ENCODE measurements at regions not wholly inside any gene's neighbourhood (a gene's known extent, or its start where the extent isn't known, plus 50 kb on each side); places are given as distances from the start of the nearest gene placed in this dataset.

DNA sequence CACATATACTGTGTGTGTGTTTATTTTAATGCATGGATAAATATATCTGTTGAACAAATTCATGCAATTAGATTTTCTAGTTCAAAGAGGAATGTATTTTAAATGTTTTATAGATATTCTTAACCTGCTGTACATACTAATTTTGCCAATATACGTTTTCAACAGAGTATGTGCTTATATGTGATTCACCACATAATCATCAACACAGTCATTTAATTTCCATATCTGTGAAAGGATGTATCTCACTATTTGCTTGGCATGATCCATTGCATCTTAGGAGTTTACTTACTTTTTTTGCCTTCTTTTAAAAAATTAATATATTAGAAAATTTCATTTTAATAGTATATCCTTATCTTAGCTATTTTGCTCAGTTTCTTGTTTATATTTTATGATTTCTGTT is 902.3 kb upstream of the CITED2 start:
- H3K9me3 ChIP-seq, result no peaks in the 10 kb centered on the region
- H3K27me3 ChIP-seq, result no peaks in the 10 kb centered on the region
- H3K4me1 ChIP-seq, result no peaks in the 10 kb centered on the region
- 59% methylated on average over 1 of the region's 1 CpG for WGBS
- TF ChIP-seq EP300 (IDR thresholded peaks at IDR 0.05), result no peak
- TF ChIP-seq POLR2AphosphoS5 (IDR thresholded peaks at IDR 0.05), result no peak
- TF ChIP-seq, protein P1, sequence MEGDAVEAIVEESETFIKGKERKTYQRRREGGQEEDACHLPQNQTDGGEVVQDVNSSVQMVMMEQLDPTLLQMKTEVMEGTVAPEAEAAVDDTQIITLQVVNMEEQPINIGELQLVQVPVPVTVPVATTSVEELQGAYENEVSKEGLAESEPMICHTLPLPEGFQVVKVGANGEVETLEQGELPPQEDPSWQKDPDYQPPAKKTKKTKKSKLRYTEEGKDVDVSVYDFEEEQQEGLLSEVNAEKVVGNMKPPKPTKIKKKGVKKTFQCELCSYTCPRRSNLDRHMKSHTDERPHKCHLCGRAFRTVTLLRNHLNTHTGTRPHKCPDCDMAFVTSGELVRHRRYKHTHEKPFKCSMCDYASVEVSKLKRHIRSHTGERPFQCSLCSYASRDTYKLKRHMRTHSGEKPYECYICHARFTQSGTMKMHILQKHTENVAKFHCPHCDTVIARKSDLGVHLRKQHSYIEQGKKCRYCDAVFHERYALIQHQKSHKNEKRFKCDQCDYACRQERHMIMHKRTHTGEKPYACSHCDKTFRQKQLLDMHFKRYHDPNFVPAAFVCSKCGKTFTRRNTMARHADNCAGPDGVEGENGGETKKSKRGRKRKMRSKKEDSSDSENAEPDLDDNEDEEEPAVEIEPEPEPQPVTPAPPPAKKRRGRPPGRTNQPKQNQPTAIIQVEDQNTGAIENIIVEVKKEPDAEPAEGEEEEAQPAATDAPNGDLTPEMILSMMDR (IDR thresholded peaks at IDR 0.05), result no peak
- no peak for TF ChIP-seq POLR2A (IDR thresholded peaks at IDR 0.05)
- no peaks in the 10 kb centered on the region for H3K36me3 ChIP-seq
- no peak overlapping the region for H3K27ac ChIP-seq
- no peak for DNase-seq (ENCODE audit: low spot score in 2 of 2)
- H3K4me3 ChIP-seq, result no peak overlapping the region

DNA sequence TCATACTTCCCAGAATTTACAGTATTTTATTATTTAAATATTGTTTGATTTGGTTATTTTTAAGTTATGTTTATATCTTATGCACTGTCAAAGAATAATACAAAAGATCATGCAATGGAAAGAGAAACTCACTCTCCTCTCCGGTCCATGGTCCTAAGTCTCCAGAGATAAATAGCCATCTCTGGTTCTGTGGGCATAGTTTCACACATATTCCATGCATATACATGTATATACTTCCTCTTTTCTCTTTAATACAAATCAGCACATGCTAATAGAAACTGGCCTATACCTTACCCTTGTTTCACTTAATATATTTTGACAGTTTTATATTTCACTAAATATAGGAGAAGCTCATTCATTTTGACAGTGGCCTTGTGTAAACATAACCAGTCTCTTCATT is 901.7 kb upstream of the CITED2 start:
- no peaks in the 10 kb centered on the region for H3K27me3 ChIP-seq
- H3K4me3 ChIP-seq, result no peak overlapping the region
- H3K27ac ChIP-seq, result no peak overlapping the region
- TF ChIP-seq, protein P1 (IDR thresholded peaks at IDR 0.05), result no peak
- TF ChIP-seq POLR2A (IDR thresholded peaks at IDR 0.05) (no peak), POLR2AphosphoS5 (IDR thresholded peaks at IDR 0.05) (no peak), EP300 (IDR thresholded peaks at IDR 0.05) (no peak)
- no peaks in the 10 kb centered on the region for H3K36me3 ChIP-seq
- WGBS, result 96% methylated on average over 1 of the region's 1 CpG
- no peaks in the 10 kb centered on the region for H3K9me3 ChIP-seq
- no peaks in the 10 kb centered on the region for H3K4me1 ChIP-seq
- no peak for DNase-seq (ENCODE audit: low spot score in 2 of 2)

DNA sequence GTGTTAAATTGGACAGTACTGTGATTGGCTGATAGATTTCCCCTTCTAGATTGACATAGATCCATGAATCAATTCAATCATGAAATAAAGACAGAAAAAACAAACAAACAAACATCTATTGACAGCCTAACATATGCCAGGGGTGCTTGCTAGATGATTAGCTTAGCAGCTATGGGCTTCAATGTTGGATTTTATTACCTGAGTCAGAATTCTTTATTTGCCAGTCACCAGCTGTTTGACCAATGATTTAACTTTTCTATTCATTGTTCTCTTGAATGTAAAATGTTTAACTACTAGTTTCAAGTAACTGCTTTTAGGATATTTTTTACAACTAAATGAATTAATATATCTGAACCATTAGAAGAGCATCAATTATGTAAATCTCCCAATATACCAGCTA is 901.3 kb upstream of the CITED2 start:
- no peak for TF ChIP-seq POLR2AphosphoS5 (IDR thresholded peaks at IDR 0.05)
- TF ChIP-seq POLR2A (IDR thresholded peaks at IDR 0.05), result no peak
- TF ChIP-seq, protein P1 (IDR thresholded peaks at IDR 0.05), result no peak
- no peak for DNase-seq (ENCODE audit: low spot score in 2 of 2)
- H3K27ac ChIP-seq, result no peak overlapping the region
- no peaks in the 10 kb centered on the region for H3K9me3 ChIP-seq
- H3K4me1 ChIP-seq, result no peaks in the 10 kb centered on the region
- no peak overlapping the region for H3K4me3 ChIP-seq
- H3K36me3 ChIP-seq, result no peaks in the 10 kb centered on the region
- H3K27me3 ChIP-seq, result no peaks in the 10 kb centered on the region

DNA sequence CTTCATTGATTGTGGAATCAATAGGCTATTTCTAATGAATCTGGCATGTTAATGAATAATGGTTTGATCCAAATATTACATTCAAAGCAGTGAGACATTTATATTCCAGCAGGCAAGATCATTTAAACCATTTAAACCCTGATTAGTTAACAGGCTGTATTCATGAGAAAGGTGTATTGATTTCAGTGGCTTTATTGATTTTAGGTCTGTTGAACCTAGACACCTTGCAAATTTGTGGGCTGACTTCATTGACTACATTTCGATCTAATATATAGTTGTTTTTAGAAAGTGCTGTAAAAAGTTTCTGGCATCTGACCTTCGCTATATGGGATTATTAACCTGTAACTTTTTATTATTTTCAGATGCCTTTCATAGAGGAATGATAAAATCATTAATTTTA is 900.1 kb upstream of the CITED2 start:
- no peaks in the 10 kb centered on the region for H3K27me3 ChIP-seq
- H3K4me1 ChIP-seq, result no peaks in the 10 kb centered on the region
- H3K4me3 ChIP-seq, result no peak overlapping the region
- WGBS, result 90% methylated on average over 2 of the region's 2 CpGs
- TF ChIP-seq POLR2A (IDR thresholded peaks at IDR 0.05) (no peak), POLR2AphosphoS5 (IDR thresholded peaks at IDR 0.05) (no peak), EP300 (IDR thresholded peaks at IDR 0.05) (no peak)
- TF ChIP-seq, protein P1 (IDR thresholded peaks at IDR 0.05), result no peak
- H3K27ac ChIP-seq, result no peak overlapping the region
- H3K36me3 ChIP-seq, result no peaks in the 10 kb centered on the region
- no peaks in the 10 kb centered on the region for H3K9me3 ChIP-seq
- DNase-seq (ENCODE audit: low spot score in 2 of 2), result no peak

DNA sequence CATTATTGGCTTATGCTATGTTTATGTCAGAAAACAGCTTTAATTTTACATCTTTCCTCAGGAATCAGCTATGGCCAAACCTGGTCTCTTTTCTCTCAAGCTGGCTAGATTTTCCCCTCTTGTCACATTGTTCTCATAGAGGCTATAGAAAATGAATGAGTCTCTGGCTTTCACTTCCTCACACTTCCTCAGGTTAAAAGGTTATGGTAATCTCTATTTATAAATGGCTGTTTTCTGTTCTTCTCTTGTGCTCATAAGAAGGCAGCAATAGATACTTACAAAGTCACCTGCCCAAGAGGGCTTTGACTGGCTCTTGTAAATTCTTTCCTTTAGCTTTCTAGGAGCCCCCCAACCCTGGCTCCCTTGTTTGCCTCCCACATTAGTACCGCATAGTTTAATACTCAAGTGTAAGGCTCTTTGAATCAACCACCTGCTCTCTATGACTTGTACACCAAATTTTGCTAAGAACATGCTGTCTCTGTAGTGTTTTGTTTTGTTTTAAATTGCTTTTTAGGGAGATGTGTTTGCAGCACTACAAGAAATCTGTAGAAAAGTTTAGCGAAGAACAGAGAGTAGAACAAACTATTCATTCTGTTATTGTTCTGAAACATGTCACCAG is 897.4 kb upstream of the CITED2 start:
- TF ChIP-seq EP300 (IDR thresholded peaks at IDR 0.05) (no peak), POLR2A (IDR thresholded peaks at IDR 0.05) (no peak), POLR2AphosphoS5 (IDR thresholded peaks at IDR 0.05) (no peak)
- TF ChIP-seq, protein P1 (IDR thresholded peaks at IDR 0.05), result no peak
- no peak for DNase-seq (ENCODE audit: low spot score in 2 of 2)
- Histone ChIP-seq H3K4me3 (no peak overlapping the region), H3K27ac (no peak overlapping the region), H3K9me3 (no peaks in the 10 kb centered on the region), H3K36me3 (no peaks in the 10 kb centered on the region), H3K27me3 (no peaks in the 10 kb centered on the region), H3K4me1 (no peaks in the 10 kb centered on the region)
- WGBS, result 92% methylated on average over 2 of the region's 2 CpGs
